C4-2B (cell line): ENCODE measurements at regions not wholly inside any gene's neighbourhood (a gene's known extent, or its start where the extent isn't known, plus 50 kb on each side); places are given as distances from the start of the nearest gene placed in this dataset.

Source experiments
- H3K27ac ChIP-seq: fragments of 450-650 bp; 2 replicates; pipeline ENCODE4 v1.5.1; 2017
- ZFX ChIP-seq: fragments of 450-650 bp; IDR thresholded peaks from 2 replicates; pipeline ENCODE4 v1.6.1; 2017
- TF ChIP-seq, protein P1 (sequence below): fragments of 450-650 bp; conservative IDR thresholded peaks from 2 replicates; pipeline ENCODE4 v1.5.1; 2017; ENCODE audit warnings: mild to moderate bottlenecking

GRCh38 chr14:104239185-104239775 lies 100.9 kb downstream of the KIF26A start:
- TF ChIP-seq ZFX = no peak
- TF ChIP-seq, protein P1, sequence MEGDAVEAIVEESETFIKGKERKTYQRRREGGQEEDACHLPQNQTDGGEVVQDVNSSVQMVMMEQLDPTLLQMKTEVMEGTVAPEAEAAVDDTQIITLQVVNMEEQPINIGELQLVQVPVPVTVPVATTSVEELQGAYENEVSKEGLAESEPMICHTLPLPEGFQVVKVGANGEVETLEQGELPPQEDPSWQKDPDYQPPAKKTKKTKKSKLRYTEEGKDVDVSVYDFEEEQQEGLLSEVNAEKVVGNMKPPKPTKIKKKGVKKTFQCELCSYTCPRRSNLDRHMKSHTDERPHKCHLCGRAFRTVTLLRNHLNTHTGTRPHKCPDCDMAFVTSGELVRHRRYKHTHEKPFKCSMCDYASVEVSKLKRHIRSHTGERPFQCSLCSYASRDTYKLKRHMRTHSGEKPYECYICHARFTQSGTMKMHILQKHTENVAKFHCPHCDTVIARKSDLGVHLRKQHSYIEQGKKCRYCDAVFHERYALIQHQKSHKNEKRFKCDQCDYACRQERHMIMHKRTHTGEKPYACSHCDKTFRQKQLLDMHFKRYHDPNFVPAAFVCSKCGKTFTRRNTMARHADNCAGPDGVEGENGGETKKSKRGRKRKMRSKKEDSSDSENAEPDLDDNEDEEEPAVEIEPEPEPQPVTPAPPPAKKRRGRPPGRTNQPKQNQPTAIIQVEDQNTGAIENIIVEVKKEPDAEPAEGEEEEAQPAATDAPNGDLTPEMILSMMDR = no peak

GRCh38 chr14:104239861-104240301 lies 101.5 kb downstream of the KIF26A start:
- TF ChIP-seq, protein P1 = no peak
- TF ChIP-seq ZFX = no peak
- no peak overlapping the region for H3K27ac ChIP-seq

More at GRCh38 chr14:104239185-104239775, 100.9 kb downstream of the KIF26A start:
- H3K27ac ChIP-seq = no peak overlapping the region

DNA sequence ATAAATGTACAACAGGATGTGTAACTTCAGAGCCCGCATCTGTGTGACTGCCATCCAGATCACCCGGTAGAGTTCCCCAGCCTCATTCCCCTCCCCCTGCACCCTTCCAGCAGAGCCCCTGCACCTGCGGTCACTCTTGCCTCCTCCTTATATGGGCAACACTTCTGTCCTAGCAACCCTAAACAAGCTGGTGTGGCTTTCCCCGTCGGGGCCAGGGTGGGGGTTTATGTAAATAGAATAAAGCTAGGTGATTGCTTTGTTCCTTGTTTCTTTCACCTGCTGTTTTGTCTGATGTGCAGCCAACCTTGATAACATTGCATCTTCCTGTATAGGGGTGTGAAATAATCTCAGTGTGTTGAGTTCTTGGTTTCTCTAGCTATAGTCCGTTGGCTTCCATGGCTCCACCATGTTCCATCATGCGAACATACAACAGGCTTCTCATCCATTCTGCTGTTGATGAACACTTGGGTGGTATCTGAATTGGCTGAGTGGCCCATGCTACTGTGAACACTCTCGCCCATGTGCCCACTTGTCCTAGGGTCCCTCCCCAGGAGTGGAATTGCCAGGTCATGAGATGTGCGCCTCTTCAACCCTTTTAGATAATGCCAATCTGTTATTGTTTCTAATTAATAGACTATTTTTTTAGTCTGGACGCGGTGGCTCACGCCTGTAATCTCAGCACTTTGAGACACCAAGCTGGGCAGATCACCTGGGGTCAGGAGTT lies 102.2 kb downstream of the KIF26A start:
- TF ChIP-seq ZFX = no peak
- TF ChIP-seq, protein P1 = no peak
- H3K27ac ChIP-seq = no peak overlapping the region

DNA sequence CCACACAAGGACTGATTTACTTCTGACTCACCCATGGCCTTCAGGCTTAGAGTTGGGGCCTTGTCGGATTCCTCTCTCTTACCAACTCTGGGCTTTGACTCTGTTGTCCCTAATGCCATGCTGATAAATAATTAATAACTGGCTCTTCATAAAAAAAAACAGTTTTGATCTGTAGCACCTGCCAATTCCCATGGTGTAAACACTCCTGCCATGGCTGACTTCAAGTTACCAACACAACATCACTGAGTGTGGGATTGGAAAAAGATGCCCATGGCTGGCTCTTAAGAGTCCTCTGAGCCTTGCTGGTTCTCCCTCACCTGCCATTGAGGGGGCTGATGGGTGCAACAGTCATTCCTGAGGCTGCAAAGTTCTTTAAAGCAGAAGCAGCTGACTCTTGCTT lies 104.8 kb downstream of the KIF26A start:
- TF ChIP-seq, protein P1 = no peak
- TF ChIP-seq ZFX = no peak
- no peak overlapping the region for H3K27ac ChIP-seq

DNA sequence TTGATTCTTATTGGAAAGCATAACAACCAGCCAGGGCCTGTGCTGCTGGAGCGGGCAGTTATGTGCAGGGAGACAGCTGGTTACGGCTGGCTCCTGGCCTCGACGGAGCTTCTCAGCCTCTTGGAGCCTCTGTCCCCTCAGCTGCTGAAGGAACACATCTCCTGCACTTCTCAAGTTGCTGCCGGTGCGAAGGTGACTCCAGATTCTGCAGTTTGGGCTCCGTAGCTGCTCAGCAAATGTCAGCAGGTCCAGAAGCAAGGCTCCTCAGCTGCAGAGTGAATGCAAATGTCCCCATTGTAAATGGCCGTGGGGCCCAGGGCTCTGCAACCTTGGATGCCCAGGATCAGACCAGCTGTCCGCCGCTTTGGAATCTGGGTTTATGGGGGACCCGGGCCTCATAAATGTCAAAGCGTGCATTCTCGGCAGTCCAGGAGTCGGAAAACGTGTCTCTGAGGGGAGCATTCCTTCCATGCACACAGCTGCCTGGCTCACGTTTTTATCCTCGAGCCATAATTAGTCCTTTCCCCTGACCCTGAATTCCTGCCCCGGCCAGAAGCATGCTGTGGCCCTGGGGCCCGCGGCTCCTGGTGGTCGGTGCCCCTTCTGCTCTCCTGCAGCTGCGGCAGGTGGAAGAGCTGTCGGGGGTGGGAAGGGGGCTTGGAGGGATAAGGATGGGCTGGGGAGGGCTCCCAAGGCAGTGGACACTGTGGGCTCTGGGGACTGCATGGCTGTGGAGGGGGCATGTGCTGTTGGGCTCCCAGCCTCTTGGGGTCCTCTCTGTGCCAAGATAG lies 106.0 kb downstream of the KIF26A start:
- no peak overlapping the region for H3K27ac ChIP-seq
- TF ChIP-seq, protein P1 = no peak
- TF ChIP-seq ZFX = no peak

DNA sequence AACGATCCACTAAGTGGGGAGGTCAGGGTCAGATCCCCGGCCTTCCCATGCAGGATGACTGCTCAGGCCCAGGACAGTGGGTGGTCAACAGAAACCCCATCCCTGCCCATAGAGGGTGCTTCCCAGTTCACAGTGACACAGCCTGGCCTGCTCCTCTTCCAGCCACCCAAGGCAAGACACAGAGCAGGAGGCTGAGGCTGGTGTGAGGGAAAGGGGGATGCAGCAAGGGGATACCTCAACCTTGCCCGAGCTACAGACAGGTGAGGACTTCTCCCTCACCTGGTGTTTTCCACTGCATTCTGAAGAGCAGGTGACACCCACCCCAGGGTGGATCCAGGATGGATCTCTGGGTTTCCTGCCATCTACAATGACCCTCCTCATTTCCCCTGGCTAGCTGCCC lies 106.7 kb downstream of the KIF26A start:
- no peak for TF ChIP-seq ZFX
- TF ChIP-seq, protein P1 = no peak
- H3K27ac ChIP-seq = no peak overlapping the region

DNA sequence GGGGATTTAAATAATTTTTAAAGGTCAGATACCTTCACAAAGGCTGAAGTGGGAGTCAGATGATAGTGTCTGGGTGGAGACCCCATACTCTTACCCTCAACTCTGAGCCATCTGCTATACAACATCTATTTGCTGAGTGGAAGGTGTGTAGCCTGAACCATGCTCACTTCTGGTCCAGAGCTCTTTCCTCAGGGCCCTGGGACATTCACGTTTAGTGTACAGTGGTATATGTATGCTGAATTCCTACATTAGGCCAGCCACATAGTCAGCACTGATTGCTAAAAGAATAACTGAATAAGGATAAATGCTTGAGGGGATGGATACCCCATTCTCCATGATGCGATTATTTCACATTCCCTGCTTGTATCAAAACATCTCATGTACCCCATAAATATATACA lies 107.3 kb downstream of the KIF26A start:
- TF ChIP-seq, protein P1 = no peak
- TF ChIP-seq ZFX = no peak
- no peak overlapping the region for H3K27ac ChIP-seq
